GM18511 (cell line): ENCODE measurements at regions not wholly inside any gene's neighbourhood (a gene's known extent, or its start where the extent isn't known, plus 50 kb on each side); places are given as distances from the start of the nearest gene placed in this dataset.
"Not testable (repeated sequence)": the region's sequence is repeated elsewhere in the genome, so short reads cannot be mapped to it uniquely, and the experiment has no call there.

Experiments
- ATAC-seq: cut with Tn5 transposase; IDR thresholded peaks from one replicate; pipeline ENCODE4 v1.9.1; 2021; ENCODE audit warnings: mild to moderate bottlenecking, moderate library complexity; ENCODE audit not compliant: unreplicated experiment

GRCh38 chr4:86413426-86413825, 53.6 kb upstream of the MAPK10 start:
- ATAC-seq, result not testable (repeated sequence)

GRCh38 chr4:86414686-86415085, 54.8 kb upstream of the MAPK10 start:
- no peak for ATAC-seq

GRCh38 chr4:86416081-86416480, 56.2 kb upstream of the MAPK10 start:
- ATAC-seq, result no peak

GRCh38 chr4:86421461-86421860, 61.6 kb upstream of the MAPK10 start:
- ATAC-seq, result no peak

GRCh38 chr4:86431543-86432116, 71.8 kb upstream of the MAPK10 start:
- ATAC-seq, result no peak

- no peak for ATAC-seq
Measured at GRCh38 chr4:86432559-86433134, 72.8 kb upstream of the MAPK10 start.

- ATAC-seq, result no peak
Measured at GRCh38 chr4:86439293-86439692, 79.4 kb upstream of the MAPK10 start.

GRCh38 chr4:86441175-86441936, 81.5 kb upstream of the MAPK10 start:
- peak; percentile 67 for ATAC-seq

GRCh38 chr4:86442881-86443280, 83.0 kb upstream of the MAPK10 start:
- ATAC-seq, result no peak

- ATAC-seq, result no peak
Measured at GRCh38 chr4:86443495-86443894, 83.6 kb upstream of the MAPK10 start.

GRCh38 chr4:86446996-86447395, 87.1 kb upstream of the MAPK10 start:
- no peak for ATAC-seq

- ATAC-seq, result no peak
Measured at GRCh38 chr4:86448871-86449270, 89.0 kb upstream of the MAPK10 start.

- no peak for ATAC-seq
Measured at GRCh38 chr4:86449746-86450588, 90.1 kb upstream of the MAPK10 start.

GRCh38 chr4:86450861-86451260, 91.0 kb upstream of the MAPK10 start:
- ATAC-seq, result no peak

GRCh38 chr4:86451560-86452330, 91.9 kb upstream of the MAPK10 start:
- ATAC-seq, result no peak

- ATAC-seq, result no peak
Measured at GRCh38 chr4:86452422-86452891, 92.6 kb upstream of the MAPK10 start.

GRCh38 chr4:86452924-86453531, 93.2 kb upstream of the MAPK10 start:
- no peak for ATAC-seq

GRCh38 chr4:86453611-86454072, 93.8 kb upstream of the MAPK10 start:
- not testable (repeated sequence) for ATAC-seq

- ATAC-seq, result no peak
Measured at GRCh38 chr4:86461849-86462248, 102.0 kb upstream of the MAPK10 start.
